HL-60/S4 treated with retinoic acid at 250 ng/mL for 4 days and 3 days (cell line): ENCODE measurements at regions not wholly inside any gene's neighbourhood (a gene's known extent, or its start where the extent isn't known, plus 50 kb on each side); places are given as distances from the start of the nearest gene placed in this dataset.

Source experiments
- in situ Hi-C: fragments of 300-500 bp; cut with MboI; formaldehyde crosslinking; loops from 2 replicates; pipeline ENCODE4 v1.7.0; 2022; ENCODE audit warnings: low sequenced_read_pairs

DNA sequence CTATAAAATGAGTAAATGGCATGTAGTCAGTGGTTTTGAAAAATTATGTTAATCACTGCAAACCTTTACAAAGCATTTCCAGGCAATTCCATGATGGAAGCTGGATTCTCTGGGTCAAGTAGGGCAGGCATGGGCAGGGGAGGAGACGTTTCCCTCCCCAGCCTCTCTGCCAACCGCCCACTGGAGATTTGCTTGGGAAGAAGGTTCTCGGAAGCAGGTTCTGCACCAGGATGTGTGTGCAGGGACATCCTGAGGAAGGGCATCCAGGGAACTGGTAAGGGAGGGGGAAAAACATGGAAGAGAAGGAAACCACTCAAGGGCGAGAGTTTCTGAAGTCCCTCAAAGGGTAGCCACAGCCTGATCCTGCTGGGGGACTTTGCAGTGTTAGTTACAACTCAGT is 469.1 kb downstream of the TSHZ3 start:
- in situ Hi-C loops, result no loop called here

- in situ Hi-C loops, result no loop called here
These were observed 469.5 kb downstream of the TSHZ3 start for GRCh38 chr19:30879736-30880135.

- in situ Hi-C loops, result no loop called here
These were observed 470.0 kb downstream of the TSHZ3 start for GRCh38 chr19:30879225-30879624.

GRCh38 chr19:30878495-30878894 is 470.7 kb downstream of the TSHZ3 start:
- in situ Hi-C loops, result no loop called here

DNA sequence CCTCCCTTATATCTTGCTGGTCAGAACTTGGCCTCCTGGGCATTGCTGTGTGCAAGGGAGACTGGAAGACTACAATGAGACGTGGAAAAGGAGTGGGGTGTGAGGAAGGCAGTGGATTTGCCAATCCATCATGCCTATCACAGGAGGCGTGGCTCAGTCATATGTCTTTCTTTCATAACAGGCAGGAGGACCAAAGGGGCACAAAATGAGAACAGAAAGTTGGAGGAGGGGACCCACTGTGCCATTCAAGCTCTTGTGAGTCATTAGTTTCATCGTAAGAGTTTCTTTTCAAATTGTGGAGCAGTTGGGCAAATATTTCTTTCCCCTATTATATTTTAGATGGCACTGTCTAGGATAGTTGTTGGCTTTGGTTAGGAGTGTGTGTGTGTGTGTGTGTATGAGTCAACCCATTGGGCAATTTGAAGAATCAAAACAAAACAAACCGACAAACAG is 471.5 kb downstream of the TSHZ3 start:
- in situ Hi-C loops, result no loop called here

DNA sequence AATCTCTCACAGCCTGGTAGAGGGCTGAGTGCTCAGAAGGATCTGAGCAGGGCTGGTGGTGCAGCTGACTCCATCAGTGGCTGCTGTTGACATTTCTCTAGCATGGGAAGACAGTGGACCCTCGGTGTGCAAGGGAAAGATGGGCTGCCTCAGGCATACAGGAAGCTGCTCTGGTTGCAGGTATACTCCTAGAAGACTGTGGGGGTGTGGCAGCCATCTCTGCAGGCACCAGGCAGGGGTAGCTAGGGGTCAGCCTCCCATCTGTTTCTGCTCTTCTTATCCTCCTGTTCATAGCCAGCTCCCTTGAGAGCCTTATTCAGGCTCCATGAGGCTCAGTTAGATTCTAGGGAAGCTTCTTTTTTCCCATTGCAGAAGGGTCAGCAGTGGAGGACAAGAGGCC is 475.5 kb downstream of the TSHZ3 start:
- in situ Hi-C loops, result no loop called here

DNA sequence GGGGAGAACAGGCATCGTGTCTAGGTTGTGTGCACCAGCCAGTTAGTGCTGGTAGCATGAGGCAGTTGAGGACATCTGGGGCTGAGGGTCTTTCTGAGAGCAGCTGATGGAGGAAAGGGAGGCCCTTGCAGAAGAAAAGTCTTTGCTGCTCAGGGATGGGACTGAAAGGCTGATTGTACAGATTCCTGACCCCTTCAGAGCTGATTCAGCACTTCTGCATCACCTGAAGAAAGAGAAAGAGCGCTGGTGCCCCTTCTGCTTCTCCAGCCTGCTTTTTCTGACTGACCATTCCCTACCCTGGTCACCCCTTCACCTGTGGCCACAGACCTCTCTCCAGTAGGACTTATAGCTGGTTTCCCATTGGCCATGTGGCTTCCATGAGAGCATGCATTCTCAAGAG is 476.2 kb downstream of the TSHZ3 start:
- in situ Hi-C loops, result no loop called here

DNA sequence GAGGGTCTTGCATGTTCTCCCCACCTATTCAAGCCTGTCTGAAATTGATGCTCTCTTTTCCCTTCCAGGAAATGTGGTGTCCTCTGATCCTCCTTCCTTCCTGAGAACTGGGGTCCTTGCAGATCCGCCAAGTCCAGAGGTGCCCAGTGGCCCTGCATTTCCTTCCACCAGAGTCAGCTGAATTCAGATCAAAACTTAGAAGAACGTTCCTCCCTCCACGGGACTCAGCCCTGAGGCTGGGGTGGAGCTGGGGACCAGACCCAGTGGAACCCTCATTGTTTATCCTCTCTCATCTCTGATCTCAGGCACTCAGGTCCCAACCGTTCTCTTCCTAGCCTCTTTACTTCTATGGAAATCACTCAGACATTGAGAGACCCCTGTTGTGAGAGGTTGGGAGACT is 477.3 kb downstream of the TSHZ3 start:
- in situ Hi-C loops, result no loop called here

DNA sequence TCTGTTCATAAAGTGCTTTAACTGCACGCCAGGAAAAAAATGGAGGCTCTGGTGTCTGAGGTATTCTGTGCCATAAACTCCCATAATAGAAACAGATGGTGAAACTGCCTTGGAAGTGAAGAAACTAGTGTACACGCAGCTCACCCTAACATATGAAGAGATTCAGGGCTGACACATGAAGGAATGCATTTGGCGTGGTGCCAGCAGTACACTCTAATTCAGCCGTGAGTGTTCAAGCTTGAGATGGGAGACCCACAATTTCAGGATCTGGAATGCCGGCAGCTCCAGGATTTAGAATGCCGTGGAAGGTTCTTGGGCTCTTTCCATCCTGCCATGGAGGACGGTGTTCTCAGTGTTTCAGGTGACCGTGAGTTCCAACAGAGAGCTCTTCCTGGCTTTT is 478.4 kb downstream of the TSHZ3 start:
- in situ Hi-C loops, result no loop called here

DNA sequence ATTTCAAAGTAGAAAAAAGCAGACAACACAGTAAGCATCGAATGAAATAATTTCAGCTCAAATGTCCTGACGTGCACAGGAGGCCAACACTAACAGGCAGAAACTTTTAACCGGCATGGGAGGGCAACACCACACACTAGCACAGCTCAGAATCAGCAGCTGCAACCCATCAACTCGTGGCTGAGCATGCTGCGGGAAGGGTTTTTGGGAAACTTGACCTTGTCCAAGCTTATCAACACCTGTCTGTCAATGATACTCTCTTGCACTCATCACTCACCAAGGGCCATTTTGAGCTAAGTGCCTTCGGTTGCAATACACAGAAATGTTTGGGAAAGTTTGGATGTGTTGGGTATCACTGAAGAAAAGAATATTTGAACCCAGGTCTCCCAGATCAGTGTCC is 483.7 kb downstream of the TSHZ3 start:
- in situ Hi-C loops, result no loop called here

- in situ Hi-C loops, result no loop called here
These were observed 484.6 kb downstream of the TSHZ3 start for GRCh38 chr19:30864391-30865215.

GRCh38 chr19:30862876-30863275 is 486.4 kb downstream of the TSHZ3 start:
- in situ Hi-C loops, result no loop called here

GRCh38 chr19:30861919-30862318 is 487.3 kb downstream of the TSHZ3 start:
- in situ Hi-C loops, result no loop called here

DNA sequence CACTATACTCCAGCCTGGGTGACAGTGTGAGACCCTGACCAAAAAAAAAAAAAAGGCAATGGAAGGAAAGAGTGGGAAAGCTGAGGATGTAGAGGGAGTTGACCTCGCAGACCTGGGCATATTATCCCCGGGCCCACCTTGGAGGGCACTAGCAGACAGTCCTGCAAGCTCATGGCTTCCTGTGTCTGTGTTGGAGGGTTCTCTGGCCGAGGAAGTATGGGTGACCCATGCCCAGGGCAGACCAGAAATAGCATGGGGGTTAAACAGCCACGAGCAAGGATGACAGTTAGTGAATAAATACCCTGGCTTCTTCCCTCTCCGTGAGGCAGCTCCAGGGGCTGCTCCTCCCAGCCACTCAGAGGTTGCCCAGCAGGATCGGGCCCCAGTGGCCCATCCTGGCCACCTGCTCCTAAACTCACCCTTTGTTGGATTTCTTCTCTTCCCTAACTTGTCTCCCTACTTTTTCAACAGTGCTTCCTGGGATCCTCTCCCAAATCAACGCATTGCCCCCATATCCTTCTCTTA is 485.8 kb downstream of the ZNF536 start:
- in situ Hi-C loops, result no loop called here

DNA sequence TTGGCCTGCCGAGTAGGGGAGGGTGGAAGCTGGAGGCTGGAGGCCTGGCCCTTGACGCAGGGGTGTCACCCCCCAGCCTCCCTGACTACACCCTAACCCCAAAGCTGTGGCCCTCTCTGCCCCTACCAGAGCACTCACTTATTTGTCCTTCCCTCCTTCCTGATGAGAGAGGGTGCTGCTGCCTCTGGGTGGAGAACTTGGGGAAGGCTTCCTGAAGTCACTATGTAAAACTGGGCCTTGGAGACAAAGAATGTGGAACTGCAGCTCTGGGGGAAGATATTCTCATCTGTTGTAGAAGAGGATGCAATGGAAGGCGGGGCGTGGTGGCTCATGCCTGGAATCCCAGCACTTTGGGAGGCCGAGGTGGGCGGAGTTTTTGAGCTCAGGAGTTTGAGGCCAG is 485.2 kb downstream of the ZNF536 start:
- in situ Hi-C loops, result no loop called here

GRCh38 chr19:30856786-30857185 is 484.6 kb downstream of the ZNF536 start:
- in situ Hi-C loops, result no loop called here

GRCh38 chr19:30856376-30856775 is 484.2 kb downstream of the ZNF536 start:
- in situ Hi-C loops, result no loop called here

DNA sequence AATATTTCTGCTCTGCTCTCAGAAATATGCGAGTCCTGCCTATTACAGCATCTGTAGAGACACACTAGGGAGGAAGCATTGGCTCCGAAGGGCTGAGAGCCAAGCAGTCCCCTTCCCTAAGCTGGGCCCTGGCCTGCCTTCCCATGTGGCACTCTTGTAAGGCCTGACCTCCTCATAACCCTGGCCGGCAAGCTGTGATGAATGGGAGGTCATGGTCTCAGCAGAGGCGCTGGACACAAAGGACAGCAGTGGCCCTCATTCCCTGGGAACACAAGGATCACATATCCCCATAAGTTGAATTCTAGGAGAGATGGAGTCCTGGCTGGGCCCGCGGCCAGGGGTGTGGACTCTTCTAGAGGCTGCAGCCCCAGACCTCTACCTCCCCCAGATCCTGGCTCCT is 483.3 kb downstream of the ZNF536 start:
- in situ Hi-C loops, result no loop called here

DNA sequence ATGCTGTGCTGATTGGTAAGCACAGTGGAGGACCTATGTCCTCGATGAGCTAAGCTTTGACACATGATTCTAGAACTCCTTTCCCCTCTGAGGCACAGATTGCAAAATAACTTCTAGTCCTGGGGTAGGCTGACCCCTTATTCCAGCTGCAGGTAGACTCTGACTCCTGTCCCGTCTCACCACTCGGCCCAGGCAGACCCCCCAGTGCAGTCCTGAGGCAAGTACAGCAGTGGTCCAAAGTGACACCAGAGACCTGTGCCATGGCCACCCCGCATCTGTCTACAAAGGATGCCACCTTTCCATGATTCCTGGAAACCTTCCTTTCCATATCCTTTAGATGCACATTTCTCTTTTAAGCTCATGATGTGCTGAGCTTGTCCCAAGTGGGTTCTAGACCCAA is 482.5 kb downstream of the ZNF536 start:
- in situ Hi-C loops, result no loop called here

- in situ Hi-C loops, result no loop called here
These were observed 482.0 kb downstream of the ZNF536 start for GRCh38 chr19:30854207-30854606.

GRCh38 chr19:30853036-30853435 is 480.9 kb downstream of the ZNF536 start:
- in situ Hi-C loops, result no loop called here

DNA sequence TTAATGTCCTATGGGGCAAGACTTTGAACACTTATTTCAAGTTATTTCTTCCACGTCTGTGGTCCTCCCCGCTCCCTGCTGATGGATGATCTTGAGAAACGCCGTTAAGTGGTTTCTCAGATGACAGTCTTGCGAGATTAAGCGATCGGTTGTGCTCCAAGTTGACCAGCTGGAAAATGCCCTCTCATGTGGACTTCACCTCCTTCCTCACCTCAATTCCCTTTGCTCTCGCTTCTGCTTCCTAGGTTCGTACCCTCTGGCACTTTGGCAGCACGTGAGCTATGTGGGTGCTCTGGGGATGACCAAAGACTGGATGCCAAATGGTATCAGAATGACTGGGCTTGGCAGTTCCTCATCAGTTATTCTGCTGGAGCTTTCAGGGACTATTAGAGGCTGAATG is 480.0 kb downstream of the ZNF536 start:
- in situ Hi-C loops, result no loop called here

- in situ Hi-C loops, result no loop called here
These were observed 479.5 kb downstream of the ZNF536 start for GRCh38 chr19:30851646-30852045.
